ENCODE measurements at regions not wholly inside any gene's neighbourhood (a gene's known extent, or its start where the extent isn't known, plus 50 kb on each side); places are given as distances from the start of the nearest gene placed in this dataset.
"Not testable (repeated sequence)": the region's sequence is repeated elsewhere in the genome, so short reads cannot be mapped to it uniquely, and the experiment has no call there.

- no peak for DNase-seq
Measured at GRCh38 chr6:71733970-71734899, 152.1 kb upstream of the RIMS1 start.

- DNase-seq, result no peak
Measured at GRCh38 chr6:71737953-71738352, 148.4 kb upstream of the RIMS1 start.

GRCh38 chr6:71745525-71745924 lies 140.8 kb upstream of the RIMS1 start:
- no peak for DNase-seq

DNA sequence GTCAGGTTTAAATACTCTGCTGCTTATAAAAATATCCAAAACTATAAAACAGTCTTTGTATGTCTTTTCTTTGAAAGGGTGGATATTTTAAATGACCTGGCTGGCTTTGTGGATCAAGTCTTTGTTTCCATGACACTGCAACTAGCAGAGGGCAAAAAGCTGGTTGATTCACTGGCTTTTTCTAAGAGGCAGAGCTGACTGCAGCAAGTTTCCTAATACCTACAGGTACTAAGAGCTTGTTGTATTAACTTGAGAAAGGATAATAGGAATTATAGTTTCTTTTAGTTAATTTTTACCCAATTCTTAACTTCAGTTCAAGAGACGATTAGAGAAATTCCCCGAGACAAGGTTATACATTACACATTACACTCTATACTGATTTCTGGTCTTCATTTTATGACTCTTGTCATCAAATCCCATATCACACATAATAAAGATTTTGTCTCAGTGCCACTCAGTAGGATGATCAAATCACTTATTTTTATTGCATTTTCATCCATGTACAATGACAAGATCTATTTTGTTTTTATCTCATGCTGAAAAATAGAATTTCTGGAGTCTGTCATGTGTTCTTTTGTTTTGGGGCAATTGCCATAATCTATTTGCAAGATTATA lies 120.1 kb upstream of the RIMS1 start:
- DNase-seq, result no peak

- DNase-seq, result no peak
Measured at GRCh38 chr6:71766796-71767195, 119.6 kb upstream of the RIMS1 start.

GRCh38 chr6:71768356-71768755 lies 118.0 kb upstream of the RIMS1 start:
- no peak for DNase-seq

DNA sequence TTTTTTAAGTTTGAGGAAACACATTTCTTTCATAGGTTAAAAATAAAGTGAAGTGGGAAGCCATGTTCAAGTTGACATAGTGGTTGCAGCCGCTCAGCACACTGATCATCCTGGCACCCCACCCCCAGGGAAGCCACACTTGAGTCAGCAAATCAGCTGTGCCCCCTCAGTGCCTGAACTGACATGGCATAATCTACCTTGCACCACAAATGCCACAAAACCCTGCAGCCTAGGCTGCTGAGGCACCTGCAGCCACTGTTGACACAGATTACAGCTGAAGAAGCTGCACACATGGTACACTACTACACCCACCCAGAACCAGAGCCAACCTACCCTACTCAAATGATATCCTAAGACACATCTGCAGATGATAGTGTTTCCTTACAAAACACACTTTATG lies 77.5 kb upstream of the RIMS1 start:
- DNase-seq, result no peak

DNA sequence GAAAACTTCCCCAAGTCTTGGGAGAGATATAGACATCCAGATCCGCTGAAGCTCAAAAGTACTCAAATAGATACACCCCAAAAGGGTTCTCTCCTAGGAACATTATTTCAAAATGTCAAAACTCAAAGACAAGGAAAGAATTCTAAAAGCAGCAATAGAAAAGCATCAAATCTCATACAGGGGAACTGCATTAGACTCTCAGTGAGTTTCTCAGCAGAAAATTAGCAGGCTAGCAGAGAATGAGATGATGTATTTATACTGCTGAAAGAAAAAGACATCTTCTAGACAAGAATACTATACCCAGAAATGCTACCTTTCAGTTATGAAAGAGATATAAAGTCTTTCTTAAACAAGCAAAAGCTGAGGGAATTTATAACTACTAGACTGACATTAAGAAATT lies 75.5 kb upstream of the RIMS1 start:
- no peak for DNase-seq

GRCh38 chr6:71822625-71823024 lies 63.7 kb upstream of the RIMS1 start:
- DNase-seq, result no peak

- DNase-seq, result not testable (repeated sequence)
Measured at GRCh38 chr6:71832110-71832764, 54.1 kb upstream of the RIMS1 start.
